ENCODE measurements at regions not wholly inside any gene's neighbourhood (a gene's known extent, or its start where the extent isn't known, plus 50 kb on each side); places are given as distances from the start of the nearest gene placed in this dataset.

DNA sequence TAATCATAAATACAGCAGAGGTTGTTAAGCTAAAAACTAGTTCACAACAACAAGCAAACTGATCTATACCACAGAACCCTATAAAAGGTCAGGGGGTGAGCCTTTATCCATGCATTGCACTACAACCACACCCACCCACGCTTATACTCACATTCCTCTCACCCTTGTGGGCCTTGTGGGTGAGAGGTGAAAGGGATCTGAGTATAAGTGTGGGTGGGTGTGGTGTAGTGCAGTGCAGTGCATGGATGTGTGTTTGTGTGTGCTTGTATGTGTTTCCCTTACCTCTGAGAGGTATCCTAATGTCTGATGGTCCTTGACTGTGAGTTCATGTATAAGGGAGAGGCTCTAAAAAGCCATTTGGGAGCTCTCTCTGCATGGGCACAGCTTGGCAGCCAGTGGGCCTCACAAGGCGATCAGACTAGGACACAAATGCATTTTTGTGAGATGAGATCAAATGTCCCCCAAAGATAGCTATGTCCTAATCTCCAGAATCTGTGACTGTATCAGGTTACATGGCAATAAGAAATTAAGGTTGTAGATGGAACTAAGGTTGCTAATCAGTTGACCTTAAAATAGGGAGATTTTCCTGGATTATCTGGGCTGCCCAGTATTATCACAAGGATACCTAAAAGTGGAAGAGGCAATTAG is 95.5 kb upstream of the DPT start:
- TF ChIP-seq, protein P1, sequence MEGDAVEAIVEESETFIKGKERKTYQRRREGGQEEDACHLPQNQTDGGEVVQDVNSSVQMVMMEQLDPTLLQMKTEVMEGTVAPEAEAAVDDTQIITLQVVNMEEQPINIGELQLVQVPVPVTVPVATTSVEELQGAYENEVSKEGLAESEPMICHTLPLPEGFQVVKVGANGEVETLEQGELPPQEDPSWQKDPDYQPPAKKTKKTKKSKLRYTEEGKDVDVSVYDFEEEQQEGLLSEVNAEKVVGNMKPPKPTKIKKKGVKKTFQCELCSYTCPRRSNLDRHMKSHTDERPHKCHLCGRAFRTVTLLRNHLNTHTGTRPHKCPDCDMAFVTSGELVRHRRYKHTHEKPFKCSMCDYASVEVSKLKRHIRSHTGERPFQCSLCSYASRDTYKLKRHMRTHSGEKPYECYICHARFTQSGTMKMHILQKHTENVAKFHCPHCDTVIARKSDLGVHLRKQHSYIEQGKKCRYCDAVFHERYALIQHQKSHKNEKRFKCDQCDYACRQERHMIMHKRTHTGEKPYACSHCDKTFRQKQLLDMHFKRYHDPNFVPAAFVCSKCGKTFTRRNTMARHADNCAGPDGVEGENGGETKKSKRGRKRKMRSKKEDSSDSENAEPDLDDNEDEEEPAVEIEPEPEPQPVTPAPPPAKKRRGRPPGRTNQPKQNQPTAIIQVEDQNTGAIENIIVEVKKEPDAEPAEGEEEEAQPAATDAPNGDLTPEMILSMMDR (IDR thresholded peaks at IDR 0.05) = no peak
- TF ChIP-seq EP300 (IDR thresholded peaks at IDR 0.05) (no peak), POLR2A (IDR thresholded peaks at IDR 0.05) (no peak)

Measured in tibial nerve (tissue), 4 donors.